ENCODE measurements at regions not wholly inside any gene's neighbourhood (a gene's known extent, or its start where the extent isn't known, plus 50 kb on each side); places are given as distances from the start of the nearest gene placed in this dataset.
"Not testable (repeated sequence)": the region's sequence is repeated elsewhere in the genome, so short reads cannot be mapped to it uniquely, and the experiment has no call there.

DNA sequence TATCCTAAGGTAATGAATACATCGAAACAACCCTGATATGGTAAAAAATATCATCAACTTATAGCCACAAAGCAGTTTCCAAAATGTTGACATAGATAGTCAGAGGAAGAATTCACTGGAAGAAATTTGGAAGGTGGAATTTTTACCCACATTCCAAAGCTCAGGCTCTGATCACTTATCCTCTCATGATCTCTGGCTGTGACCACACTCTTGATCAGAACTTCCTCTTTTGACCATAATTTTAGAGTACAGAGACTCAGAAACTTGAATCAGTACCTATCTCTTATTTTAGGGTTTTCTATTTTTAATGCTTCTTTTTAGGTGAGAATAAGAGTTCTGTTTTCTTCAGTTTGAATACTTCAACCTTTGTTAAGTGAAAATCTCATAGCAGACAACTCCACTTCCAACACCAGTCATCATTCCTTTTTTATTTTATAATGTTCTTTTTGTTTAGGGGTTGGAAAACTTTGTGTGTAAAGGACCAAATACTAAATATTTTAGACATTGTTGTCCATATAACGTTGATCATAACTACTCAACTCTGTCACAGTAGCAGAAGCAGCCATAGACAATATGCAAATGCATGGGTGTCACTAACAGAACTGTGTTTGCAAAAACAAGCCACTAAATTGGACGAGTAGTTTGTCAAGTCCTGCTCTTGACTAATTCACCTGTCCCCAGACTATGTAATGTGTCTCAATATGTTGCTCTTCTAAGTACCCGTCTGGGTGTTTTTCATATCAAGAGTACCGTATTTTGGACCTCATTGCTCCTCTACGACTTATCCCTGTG, 891.6 kb upstream of the CRIM1 start:
- Mint-ChIP-seq H3K4me3 (no peak overlapping the region), H3K27ac (no peak overlapping the region), H3K36me3 (ENCODE audit: low read depth) (no peaks in the 10 kb centered on the region), H3K4me1 (ENCODE audit: low read depth) (no peaks in the 10 kb centered on the region), H3K9me3 (no peaks in the 10 kb centered on the region), H3K27me3 (ENCODE audit: low read depth) (no peaks in the 10 kb centered on the region)
- no peak for DNase-seq
- CTCF ChIA-PET, result no interaction called here
- intact Hi-C loops (cut with micrococcal nuclease), result no loop called here

DNA sequence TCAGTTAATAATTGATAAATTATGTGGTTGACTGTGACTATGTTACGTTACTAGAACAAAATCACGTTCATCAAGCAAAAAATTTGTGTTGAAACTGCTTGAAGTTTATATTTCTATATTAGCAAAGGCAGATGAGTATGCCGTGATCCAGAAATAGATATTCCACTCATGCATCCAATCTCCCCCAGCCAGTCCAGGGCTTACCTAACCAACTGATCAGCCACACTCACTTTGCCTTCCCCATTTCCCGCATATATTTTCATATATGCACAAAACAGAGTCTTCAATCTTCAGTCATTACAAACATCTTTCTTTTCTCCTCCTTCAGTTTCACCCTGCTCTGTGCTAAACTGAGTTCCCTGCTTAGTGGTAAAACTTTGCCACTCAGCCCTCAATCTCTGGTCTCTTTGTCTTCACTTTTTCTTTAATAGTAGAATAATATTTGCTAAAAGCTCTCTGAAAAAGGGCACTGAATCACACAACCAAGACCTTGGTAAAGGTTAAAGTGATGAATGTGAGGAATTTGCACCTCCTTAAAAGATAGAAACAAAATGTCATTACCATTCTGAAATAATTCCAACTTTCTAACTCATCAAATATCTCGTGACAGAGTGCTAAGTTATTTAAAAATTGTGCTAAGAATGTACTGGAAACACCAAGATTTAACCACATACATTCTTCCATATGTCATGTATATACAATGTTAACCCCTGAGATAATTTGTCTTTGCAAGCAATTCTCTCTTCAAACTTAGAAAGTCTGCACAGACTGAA, 893.2 kb upstream of the CRIM1 start:
- DNase-seq, result no peak
- intact Hi-C loops (cut with micrococcal nuclease), result no loop called here
- Mint-ChIP-seq H3K4me3 (no peak overlapping the region), H3K36me3 (ENCODE audit: low read depth) (no peaks in the 10 kb centered on the region), H3K4me1 (ENCODE audit: low read depth) (no peaks in the 10 kb centered on the region), H3K27ac (no peak overlapping the region), H3K27me3 (ENCODE audit: low read depth) (no peaks in the 10 kb centered on the region), H3K9me3 (no peaks in the 10 kb centered on the region)
- CTCF ChIA-PET, result no interaction called here

DNA sequence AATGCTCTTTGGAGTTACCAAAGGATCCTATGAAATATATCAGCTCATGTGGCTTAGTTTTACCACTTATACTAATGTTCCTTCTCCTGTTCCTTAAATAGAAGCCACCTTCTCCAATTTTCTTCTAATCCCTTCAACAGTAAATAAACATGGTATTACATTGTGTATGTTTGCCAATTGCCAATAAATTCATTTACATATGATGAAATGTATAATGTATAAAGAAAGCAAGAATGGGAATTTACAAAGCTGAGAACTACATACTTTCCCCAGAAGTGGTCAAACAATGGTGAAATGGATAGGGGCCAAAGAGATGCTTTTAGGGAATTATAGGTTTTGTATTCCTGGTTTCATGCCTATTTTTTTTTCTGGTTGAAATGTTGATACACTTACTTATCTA, 894.2 kb upstream of the CRIM1 start:
- intact Hi-C loops (cut with micrococcal nuclease), result no loop called here
- no peak overlapping the region for H3K4me3 Mint-ChIP-seq
- no peak overlapping the region for H3K27ac Mint-ChIP-seq
- no peaks in the 10 kb centered on the region for H3K9me3 Mint-ChIP-seq
- H3K36me3 Mint-ChIP-seq (ENCODE audit: low read depth), result no peaks in the 10 kb centered on the region
- H3K27me3 Mint-ChIP-seq (ENCODE audit: low read depth), result no peaks in the 10 kb centered on the region
- no peak for DNase-seq
- H3K4me1 Mint-ChIP-seq (ENCODE audit: low read depth), result no peaks in the 10 kb centered on the region
- CTCF ChIA-PET, result interaction anchor here (0.5 kb wide), 1 partner anchor 25 kb away, joined by 3 read pairs; no protein-coding TSS in a partner anchor

DNA sequence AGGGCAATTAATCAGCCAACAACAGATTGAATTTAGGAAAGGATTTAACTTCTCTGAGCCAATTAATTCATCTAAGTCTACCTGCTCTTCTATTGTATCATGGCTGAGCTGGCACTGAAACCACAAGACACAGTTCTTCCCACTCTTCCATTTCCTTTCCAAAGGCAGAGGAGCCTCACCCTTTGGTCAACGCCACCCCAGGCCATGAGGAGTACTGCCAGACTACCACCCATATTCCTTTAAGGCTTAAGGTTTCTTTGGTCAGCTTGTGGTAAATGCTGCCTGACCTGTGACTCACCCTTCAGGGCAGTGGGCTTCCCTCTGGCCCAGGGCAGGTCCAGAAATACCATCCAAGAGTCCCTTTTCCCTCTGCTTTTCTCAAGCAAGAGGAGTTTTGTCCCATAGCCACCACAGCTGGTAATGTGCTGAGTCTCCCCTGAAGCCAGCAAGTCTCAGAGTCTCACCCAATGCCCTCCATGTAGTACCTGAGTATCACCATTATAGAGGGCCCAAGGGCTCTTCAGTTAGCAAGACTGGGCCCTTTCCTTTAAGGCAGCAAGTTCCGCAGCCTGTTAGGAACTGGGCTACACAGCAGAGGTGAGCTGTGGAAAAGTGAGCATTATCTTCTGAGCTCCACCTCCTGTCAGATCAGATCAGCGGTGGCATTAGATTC, 900.5 kb upstream of the CRIM1 start:
- H3K4me3 Mint-ChIP-seq, result no peak overlapping the region
- H3K36me3 Mint-ChIP-seq (ENCODE audit: low read depth), result no peaks in the 10 kb centered on the region
- DNase-seq, result no peak
- H3K4me1 Mint-ChIP-seq (ENCODE audit: low read depth), result no peaks in the 10 kb centered on the region
- H3K27me3 Mint-ChIP-seq (ENCODE audit: low read depth), result no peaks in the 10 kb centered on the region
- CTCF ChIA-PET, result no interaction called here
- H3K9me3 Mint-ChIP-seq, result no peaks in the 10 kb centered on the region
- H3K27ac Mint-ChIP-seq, result no peak overlapping the region
- intact Hi-C loops (cut with micrococcal nuclease), result no loop called here

DNA sequence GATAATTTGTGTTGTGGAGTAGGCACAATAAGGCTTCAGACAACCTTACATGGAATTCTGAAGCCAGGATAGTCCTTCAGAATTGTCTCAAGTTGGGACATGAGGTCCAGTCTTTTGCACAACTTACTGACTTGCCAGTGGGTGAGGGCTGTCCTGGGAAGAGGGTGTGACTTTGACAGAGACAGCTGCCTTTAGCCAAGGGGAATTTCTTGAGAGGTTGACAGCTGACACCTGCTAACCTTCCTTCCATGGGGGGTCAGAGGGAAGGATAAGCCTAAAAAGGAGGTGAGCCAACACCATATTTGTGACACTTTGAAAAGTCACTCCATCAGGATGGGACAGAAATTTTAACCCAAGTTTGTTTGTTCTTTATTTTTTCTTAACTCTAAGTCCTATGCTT, 907.8 kb upstream of the CRIM1 start:
- intact Hi-C loops (cut with micrococcal nuclease), result no loop called here
- Mint-ChIP-seq H3K27ac (no peak overlapping the region), H3K36me3 (ENCODE audit: low read depth) (no peaks in the 10 kb centered on the region), H3K9me3 (peaks cover 2% of the 10 kb centered on the region), H3K4me1 (ENCODE audit: low read depth) (no peaks in the 10 kb centered on the region), H3K27me3 (ENCODE audit: low read depth) (no peaks in the 10 kb centered on the region), H3K4me3 (no peak overlapping the region)
- CTCF ChIA-PET, result no interaction called here
- no peak for DNase-seq

DNA sequence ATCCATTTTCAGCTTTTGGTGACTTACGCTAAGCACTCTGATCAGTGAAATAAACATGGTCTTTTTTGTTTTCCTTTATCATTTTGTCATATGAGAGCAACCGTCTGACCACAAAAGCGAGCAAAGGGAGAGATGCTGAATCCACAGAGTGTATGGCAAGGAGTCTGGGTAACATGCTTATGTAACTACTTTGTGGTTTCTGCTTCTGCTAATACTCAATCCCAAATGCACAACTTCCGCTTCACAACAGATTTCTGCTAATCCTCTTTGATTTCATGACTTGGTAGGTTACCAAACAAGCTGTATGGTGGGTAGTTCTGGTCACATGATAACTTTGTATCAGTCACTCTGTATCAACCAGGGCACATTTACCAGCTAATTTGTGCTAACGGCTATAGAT, 908.4 kb upstream of the CRIM1 start:
- Mint-ChIP-seq H3K27ac (no peak overlapping the region), H3K27me3 (ENCODE audit: low read depth) (no peaks in the 10 kb centered on the region), H3K4me3 (no peak overlapping the region), H3K4me1 (ENCODE audit: low read depth) (no peaks in the 10 kb centered on the region), H3K36me3 (ENCODE audit: low read depth) (no peaks in the 10 kb centered on the region), H3K9me3 (peaks cover 2% of the 10 kb centered on the region)
- no peak for DNase-seq
- intact Hi-C loops (cut with micrococcal nuclease), result no loop called here
- CTCF ChIA-PET, result no interaction called here

DNA sequence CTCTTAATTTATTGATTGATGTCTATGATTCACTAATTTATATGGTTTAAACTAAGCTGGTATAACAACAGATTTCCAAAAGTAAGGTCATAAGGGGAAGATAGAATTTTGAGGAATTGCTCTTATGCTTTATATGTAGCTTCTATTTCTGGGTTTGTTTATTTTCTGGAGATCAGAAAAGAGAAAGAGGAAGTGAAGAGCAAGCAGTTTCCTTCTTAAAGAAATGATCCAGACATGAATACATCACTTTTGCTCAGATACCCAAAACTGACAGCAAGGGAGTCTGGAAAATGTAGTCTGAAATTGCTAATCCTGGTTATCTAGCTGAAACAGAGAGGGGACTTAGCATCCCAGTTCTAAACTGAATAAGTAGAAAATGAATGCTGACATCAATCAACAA, 912.5 kb upstream of the CRIM1 start:
- intact Hi-C loops (cut with micrococcal nuclease), result no loop called here
- no peak overlapping the region for H3K27ac Mint-ChIP-seq
- no peak overlapping the region for H3K4me3 Mint-ChIP-seq
- peaks cover 2% of the 10 kb centered on the region for H3K9me3 Mint-ChIP-seq
- CTCF ChIA-PET, result no interaction called here
- no peaks in the 10 kb centered on the region for H3K4me1 Mint-ChIP-seq (ENCODE audit: low read depth)
- no peak for DNase-seq
- no peaks in the 10 kb centered on the region for H3K27me3 Mint-ChIP-seq (ENCODE audit: low read depth)
- no peaks in the 10 kb centered on the region for H3K36me3 Mint-ChIP-seq (ENCODE audit: low read depth)

DNA sequence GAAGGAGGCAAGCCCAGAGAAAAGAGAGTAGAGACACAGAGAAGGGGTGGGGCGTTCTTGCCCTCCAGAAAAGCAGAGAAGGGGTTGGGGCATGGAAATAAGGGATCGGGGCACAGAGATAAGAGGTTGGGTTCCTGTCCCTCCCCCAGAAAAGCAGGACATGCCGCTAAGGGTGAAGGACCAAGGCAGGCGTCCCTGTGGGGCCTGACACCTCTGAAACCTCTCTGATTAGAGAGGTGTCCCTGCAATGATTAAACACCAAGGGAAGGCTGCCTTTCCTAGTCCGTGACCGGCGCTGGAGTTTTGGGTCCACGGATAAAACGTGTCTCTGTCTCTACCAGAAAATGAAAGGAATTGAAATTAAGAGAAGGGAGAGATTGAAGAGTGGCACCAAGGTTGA, 914.0 kb upstream of the CRIM1 start:
- H3K36me3 Mint-ChIP-seq (ENCODE audit: low read depth); H3K9me3 Mint-ChIP-seq; intact Hi-C loops (cut with micrococcal nuclease); H3K27me3 Mint-ChIP-seq (ENCODE audit: low read depth); H3K27ac Mint-ChIP-seq; CTCF ChIA-PET; H3K4me3 Mint-ChIP-seq; H3K4me1 Mint-ChIP-seq (ENCODE audit: low read depth); DNase-seq: not testable (repeated sequence)

DNA sequence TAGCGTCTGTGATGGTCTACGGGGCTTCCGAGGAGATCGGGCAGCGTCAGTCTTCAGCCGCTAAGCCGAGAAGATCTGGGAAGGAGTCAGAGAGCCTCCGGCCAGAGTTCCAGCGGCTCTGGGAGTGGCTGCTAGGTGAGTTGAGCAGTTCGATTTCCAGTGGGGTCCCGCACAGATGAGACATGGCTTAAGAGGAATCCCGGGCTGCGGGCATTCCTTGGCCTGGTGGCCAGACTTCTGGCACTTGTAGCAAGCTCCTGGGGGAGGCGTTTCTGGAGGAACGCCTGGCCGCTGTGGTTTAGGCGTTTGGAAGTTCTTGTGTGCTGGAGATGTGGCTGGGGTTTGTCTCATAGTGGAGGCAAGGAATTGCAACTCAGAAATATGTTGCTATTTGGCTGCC, 915.3 kb upstream of the CRIM1 start:
- H3K4me3 Mint-ChIP-seq; intact Hi-C loops (cut with micrococcal nuclease); CTCF ChIA-PET; H3K27me3 Mint-ChIP-seq (ENCODE audit: low read depth); DNase-seq; H3K36me3 Mint-ChIP-seq (ENCODE audit: low read depth); H3K9me3 Mint-ChIP-seq; H3K27ac Mint-ChIP-seq; H3K4me1 Mint-ChIP-seq (ENCODE audit: low read depth): not testable (repeated sequence)

DNA sequence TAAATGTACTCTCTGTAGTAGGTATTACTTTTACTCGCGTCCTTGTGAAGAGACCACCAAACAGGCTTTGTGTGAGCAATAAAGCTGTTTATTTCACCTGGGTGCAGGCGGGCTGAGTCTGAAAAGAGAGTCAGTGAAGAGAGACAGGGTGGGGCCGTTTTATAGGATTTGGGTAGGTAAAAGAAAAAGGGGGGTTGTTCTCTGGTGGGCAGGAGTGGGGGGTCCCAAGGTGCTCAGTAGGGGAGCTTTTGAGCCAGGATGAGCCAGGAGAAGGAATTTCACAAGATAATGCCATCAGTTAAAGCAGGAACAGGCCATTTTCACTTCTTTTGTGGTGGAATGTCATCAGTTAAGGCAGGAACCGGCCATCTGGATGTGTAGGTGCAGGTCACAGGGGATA, 918.7 kb upstream of the CRIM1 start:
- CTCF ChIA-PET; H3K27me3 Mint-ChIP-seq (ENCODE audit: low read depth); H3K27ac Mint-ChIP-seq; H3K9me3 Mint-ChIP-seq; H3K4me1 Mint-ChIP-seq (ENCODE audit: low read depth); intact Hi-C loops (cut with micrococcal nuclease); H3K36me3 Mint-ChIP-seq (ENCODE audit: low read depth); H3K4me3 Mint-ChIP-seq; DNase-seq: not testable (repeated sequence)

DNA sequence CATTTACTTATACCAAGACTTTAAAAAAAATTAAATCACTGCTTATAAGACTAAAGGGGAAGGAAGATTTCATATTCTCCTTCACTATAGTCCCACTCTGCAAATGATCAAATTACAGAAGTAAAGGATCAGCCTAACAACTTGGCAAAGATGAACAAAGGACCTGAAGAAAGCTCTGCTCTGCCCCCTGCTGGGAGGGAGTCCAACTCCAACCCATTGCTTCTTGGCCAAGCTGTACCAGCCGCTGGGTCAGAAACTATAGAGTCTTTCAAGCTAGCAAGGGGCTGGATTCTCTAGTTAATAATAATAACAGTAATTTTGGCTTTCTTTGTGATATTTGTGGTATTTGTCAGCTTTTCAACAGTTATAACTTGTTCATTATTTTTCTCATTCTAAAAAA, 927.0 kb upstream of the CRIM1 start:
- H3K27ac Mint-ChIP-seq, result no peak overlapping the region
- H3K9me3 Mint-ChIP-seq, result peaks cover 3% of the 10 kb centered on the region
- H3K36me3 Mint-ChIP-seq (ENCODE audit: low read depth), result no peaks in the 10 kb centered on the region
- peak; percentile 35 for DNase-seq
- intact Hi-C loops (cut with micrococcal nuclease), result loop anchor here (1.0 kb wide), 1 partner anchor 1332 kb away; no protein-coding TSS in a partner anchor
- CTCF ChIA-PET, result interaction anchor here (0.6 to 1.3 kb wide), 4 partner anchors 17 to 538 kb away, joined by 3 to 4 read pairs (median 3); no protein-coding TSS in a partner anchor
- no peaks in the 10 kb centered on the region for H3K27me3 Mint-ChIP-seq (ENCODE audit: low read depth)
- no peak overlapping the region for H3K4me3 Mint-ChIP-seq
- no peaks in the 10 kb centered on the region for H3K4me1 Mint-ChIP-seq (ENCODE audit: low read depth)

DNA sequence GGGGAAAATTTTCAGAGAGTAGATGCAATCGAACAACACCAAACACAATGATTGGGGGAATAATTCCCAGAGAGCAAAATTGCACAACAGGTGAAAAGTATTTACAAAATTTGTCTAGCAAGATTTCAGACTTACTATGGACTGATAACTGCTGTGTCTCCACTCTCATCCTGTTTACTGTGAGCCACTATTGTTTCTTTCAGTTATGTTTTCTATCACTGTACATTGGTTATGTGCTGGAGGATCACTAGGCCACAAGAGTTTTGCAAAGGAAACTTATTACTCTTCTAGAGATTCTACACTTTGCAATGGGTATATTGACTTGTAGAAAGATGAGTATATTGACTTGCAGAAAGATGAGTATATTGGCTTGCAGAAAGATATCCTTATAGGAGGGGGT, 934.1 kb upstream of the CRIM1 start:
- Mint-ChIP-seq H3K36me3 (ENCODE audit: low read depth) (no peaks in the 10 kb centered on the region), H3K27me3 (ENCODE audit: low read depth) (peaks cover under 1% of the 10 kb centered on the region), H3K4me1 (ENCODE audit: low read depth) (no peaks in the 10 kb centered on the region), H3K9me3 (peaks cover 6% of the 10 kb centered on the region), H3K27ac (no peak overlapping the region), H3K4me3 (no peak overlapping the region)
- no peak for DNase-seq
- CTCF ChIA-PET, result interaction anchor here (1.9 kb wide), 1 partner anchor 10 kb away, joined by 5 read pairs; no protein-coding TSS in a partner anchor
- intact Hi-C loops (cut with micrococcal nuclease), result no loop called here

Measured in activated naive CD4-positive, alpha-beta T cell treated with anti-CD3 and anti-CD28 coated beads for 36 hours (primary cell).